NCI-H2107 treated with DMSO at 0.1 percent for 48 hours (cell line): ENCODE measurements at regions not wholly inside any gene's neighbourhood (a gene's known extent, or its start where the extent isn't known, plus 50 kb on each side); places are given as distances from the start of the nearest gene placed in this dataset.

Source experiments
- DNase-seq: peaks from one replicate; lab custom pipeline; 2025; ENCODE audit not compliant: unreplicated experiment; lab: John Stamatoyannopoulos, UW

DNA sequence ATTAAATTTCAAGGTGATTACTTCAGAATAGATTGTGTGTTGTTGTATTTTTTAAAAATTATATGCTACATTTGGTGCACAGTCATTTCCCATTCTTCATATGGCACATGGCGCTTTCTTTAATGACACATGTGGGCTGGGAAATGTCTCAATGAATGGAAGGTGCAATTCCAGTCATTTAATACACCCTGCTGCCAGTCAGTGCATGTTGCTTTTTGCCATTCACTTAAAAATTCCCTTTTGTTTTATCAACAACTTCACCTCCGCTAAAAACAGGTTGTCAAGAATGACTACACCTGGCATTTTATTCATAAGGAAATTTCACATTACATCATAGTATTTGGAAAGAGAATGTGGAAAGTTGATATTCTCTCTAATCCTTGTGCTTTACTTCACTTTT, 716.4 kb upstream of the ADAMTS5 start:
- no peak for DNase-seq

DNA sequence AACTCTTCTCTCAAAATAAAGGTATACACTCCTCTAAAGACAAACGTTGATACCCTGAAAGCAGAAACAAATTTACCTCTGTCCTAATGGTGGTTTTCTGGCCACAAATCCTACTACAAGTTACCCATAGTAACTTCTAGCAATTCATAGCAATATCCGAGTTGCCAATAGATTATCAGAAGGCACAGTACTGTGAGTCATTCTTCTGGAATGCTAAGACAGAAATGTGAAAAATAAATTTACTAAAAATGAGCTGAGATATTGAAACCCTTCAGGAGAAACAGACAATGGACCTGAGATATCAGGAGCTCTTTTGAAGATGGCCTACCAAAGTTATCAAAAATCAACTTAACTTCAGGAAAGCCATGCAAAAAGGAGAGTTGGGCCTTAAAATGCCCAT, 715.0 kb upstream of the ADAMTS5 start:
- DNase-seq, result no peak

DNA sequence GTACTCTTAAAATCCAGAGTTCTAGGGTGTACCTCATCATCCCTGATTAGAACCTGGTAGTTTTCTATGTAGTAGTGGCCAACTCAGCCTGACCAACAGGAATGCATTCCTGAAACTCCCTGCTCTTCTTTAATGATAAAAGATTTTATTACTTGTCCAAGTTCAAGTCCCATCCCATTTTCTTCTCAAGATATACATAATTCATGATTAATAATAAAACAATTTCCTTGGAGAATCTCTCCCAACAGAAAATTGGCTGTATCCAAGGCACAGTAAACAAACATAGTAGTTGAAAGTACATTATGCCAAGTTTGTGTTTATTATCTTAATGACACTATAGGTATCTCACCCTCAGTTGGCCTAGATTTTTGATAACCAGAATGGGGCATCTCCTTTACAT, 714.1 kb upstream of the ADAMTS5 start:
- DNase-seq, result no peak

DNA sequence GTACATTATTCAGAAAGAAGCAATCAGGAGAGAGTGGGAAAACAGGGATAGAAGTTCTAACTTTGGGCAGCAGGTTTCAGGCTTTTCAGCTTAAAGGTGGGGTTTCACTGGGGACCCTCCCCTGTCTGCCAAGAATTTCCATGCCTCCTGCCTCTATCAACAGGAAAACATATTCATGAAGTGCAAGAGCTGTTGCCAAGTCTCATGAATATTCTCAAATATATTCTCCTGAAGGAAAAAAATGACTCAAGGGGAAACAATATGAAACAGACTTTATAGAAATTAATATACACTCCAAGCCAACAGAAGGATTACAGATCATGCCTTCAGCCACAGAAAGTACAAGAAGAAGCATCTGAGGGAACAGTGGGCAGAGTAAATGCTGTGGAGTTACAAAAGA, 713.3 kb upstream of the ADAMTS5 start:
- no peak for DNase-seq

DNA sequence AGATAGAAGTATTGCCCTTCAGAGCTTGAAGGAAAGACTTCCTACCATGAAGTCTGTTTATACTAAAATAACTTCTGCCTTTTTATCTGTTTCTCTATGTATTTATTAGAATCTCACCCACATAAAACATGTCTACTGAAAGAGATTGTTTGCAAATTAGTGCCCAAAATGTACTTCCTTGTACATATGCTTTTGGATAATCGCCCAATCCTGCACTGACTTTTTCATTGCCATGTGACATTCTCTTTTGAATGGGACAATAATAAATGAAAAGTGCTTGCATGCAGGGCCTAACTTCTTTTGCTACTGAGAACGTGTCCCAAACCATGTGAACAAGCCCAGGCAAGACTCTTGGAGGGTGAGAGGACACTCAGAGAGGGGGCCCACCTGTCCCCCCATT, 711.6 kb upstream of the ADAMTS5 start:
- DNase-seq, result no peak

DNA sequence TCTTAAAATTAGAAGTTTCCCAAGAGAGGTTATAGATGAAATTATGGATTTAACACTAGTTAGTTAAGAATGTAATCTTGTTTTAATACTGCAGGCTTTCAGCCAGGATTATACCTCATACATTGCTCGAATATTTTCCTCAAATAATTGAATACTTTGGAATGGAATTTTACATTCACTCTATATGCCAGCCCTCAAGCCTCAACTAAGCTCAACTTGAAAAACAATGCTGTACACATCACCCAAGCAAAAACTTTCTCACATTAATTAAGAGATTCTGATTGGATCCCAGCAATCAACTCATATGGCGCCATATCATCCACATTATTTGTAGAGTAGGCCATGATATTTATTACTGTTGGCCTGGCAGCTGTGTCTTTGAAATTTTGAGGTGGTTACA, 710.7 kb upstream of the ADAMTS5 start:
- no peak for DNase-seq

DNA sequence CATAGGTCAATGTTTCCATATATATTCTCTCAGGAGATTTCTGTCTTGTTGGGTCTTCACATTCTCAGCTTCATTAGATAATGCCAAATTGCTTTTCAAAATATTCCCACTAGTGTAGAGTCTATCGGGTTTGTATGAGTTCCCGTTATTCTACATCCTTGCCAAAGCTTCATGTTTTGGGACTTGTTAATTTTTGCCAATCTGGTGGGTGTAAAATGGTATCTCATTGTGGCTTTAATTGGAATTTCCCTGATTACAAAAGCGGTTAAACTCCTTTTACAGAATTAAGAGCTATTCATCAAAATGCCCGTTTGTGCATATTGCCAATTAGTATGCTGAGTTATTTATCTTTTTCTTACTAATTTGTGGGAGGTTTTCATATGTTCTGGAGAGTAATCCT, 708.4 kb upstream of the ADAMTS5 start:
- no peak for DNase-seq

DNA sequence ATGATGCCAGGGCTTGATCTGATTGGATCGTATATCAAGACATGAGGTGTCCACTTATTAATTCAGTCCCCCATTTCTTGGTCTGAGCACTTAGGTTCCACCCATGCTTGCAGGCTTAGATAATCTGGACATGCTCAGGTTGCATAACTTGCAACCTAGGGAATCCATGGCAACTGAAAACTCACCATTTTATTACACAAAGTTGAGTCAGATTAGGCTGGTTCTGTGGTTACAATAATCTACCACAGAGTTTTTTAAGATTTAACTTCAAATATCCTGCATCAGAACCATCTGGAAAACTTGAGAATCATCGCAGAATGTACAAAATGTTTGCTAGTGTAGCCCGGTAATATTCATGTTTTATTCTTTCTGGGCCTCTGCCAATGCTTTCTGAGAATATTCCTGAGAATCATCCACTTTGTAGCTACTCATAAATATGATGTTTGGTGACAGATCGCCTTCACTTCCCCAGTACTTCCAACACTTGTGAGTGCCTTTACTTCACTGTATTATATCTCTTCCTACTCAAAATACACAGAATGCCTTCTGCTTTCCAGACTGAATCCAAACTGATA, 707.2 kb upstream of the ADAMTS5 start:
- no peak for DNase-seq

DNA sequence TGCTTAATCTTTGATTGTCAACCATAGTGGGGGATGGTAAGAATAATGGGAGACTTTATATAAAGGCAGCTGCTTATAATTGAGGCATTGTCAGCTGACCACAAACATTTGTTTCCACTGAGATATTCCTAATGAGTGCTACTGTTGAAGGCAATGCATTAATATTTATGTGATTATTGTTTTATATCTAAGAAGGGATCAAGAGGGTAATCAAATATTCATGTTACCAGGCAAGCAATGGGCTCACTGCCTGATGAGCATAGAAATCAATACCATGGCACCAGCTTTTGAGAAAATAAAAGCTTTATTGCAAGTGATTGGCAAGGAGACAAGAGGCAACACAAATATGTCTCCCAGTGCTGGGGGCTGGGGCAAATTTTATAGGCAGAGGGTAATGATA, 706.7 kb upstream of the ADAMTS5 start:
- DNase-seq, result no peak

DNA sequence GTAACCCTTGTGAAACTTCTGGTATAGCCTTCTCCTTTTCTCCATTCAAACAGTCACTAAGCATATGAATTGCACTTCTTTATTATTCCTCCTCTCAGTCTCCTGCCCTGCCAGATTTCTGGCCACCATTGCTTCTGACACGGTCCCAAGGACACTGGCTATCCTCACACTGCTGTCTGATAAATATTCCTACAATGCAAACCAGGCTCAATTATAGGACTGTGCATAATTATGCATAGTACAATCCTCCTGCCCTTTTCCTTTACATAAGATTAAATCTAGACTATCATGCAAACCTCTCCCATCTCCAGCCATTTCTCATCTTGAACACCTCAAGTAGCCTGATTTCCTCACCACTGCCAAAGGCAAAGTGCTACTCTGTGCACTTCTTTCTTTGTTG, 704.3 kb upstream of the ADAMTS5 start:
- no peak for DNase-seq

DNA sequence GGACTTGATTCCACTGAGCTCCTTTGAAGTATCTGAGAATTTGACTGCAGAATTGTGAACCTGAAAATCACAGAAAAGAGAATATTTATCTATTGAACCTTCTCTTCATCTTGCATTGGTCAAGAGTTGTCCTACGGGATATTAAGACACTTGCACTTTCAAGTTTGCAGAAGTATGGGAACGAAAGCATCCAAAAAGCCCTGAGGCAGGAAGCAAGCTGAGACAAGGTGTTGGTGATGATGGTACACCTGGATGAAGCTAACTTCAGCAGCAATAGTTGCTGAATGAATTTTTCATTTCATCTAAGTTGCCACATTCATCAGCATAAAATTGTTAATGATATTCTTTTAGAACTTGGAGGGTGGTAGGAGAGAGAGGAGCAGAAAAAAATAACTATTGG, 686.6 kb upstream of the ADAMTS5 start:
- no peak for DNase-seq

DNA sequence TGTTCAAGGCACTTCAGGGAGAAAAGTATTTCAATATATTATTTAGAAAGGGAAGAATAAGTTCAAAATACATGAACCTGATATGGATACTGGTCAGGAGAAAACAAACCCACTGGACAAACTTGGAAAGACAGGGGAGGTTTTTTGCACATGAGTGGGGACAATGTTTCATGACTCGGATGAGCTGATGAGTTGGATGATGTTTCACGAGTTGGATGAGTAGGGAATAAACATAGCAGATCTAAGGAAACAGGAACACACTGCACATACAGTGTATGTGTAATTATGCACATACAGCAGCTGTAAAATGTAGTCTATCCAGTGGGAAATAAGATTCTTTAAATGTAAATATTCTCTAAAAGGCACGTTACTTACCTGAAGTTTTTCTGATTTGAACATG, 682.9 kb upstream of the ADAMTS5 start:
- no peak for DNase-seq

DNA sequence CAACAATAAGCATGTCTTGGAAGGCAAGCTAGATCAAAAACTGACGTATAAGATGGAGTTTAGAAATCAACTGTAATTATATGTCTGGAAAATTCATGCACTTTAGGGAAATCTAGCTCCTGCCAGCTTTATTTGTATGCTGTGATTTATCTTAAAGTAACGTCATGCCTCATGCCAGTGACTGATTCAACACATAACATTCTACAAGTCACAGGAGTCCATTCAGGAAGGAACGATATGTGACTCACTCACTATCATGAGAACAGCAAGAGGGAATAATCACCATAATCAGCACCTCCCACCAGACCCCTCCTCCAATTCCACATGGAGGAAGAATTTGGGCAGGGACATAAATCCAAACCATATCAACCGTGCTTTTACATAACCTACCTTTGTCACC, 682.4 kb upstream of the ADAMTS5 start:
- no peak for DNase-seq

DNA sequence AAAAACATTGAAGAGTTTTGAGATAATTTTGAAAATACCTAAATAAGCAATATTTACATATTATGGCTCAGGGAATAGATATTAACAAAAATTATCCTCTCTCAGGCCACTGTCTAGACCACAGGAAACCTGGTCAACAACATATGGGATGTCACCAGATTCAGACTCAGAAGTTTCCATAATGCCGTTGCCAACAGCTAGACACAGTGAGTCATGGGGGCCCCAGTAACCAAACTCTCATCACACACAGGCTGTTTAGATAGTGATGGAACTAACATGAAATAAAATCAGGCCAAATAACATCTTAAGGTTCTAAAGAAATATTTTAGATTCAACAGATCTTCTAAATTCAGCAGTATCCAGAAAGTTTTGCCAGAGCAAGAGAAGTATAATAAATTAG, 681.7 kb upstream of the ADAMTS5 start:
- no peak for DNase-seq

DNA sequence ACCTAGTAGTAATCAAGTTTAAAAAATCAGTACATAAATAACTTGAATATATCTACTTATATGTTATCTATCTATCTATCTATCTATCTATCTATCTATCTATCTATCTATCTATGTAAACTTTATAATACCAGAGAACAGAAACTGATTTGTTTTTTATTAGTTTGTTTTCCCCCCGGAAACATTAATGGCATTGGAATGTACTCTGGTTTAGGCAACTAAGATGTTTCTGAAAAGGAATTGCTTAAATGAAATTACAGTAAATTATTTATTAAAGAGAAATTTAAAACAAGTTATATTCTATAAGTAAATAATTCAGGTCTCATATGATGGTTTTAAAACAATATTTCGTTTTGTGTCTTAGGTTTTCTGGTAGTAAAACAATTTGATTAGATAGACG, 681.0 kb upstream of the ADAMTS5 start:
- no peak for DNase-seq

DNA sequence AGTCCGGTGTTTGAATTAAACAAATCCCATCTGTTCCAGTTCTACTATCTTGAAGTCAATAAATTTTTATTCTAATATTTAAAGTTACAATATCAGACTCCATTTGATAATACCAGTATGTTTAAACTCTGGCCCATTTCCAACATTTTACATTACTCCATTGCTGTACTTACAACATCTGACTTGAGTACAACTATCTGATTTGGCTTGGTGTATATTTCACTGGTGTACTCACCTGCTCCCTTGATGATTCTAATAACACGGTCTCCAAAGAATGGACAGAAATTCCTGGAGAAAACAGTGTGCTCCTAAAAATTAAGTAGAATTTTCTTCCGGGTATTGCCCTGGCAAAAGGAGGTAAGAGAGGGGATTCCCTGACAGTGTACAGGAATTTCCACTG, 680.5 kb upstream of the ADAMTS5 start:
- DNase-seq, result no peak

DNA sequence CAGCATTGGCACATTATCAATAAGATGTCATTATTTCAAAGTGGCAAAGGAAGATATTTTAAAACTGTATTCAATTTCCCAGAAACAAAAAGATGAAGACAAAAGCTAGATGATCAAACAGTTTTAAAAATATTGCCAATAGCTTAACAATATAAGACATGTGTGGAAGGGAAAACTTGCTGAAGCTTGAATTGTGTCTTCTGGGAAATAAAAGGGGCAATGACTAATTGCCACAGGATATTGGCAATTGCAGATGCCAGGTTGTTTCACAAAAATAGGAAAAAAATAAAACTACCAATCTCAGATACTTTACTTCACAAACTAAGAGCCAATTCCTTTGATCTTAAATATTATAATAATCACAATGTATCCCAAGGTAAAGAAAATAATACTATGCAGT, 679.8 kb upstream of the ADAMTS5 start:
- no peak for DNase-seq

DNA sequence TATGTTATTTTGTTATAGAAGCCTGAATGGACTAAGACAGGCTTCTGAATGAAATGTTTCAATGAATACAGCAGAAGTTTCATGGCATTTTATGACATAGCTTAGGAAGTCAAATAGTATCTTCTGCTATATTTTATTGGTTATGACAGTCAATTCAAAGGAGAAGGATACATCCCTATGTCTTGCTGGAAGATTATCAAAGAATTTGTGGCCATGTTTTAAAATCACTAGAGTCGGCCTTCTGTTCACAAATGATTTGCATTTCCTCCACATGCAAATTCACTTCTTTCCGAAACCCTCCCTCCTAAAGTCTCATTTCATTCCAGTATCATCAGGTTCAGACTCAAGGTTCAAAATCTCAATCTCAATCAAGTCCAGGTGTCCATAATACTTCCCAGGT, 679.2 kb upstream of the ADAMTS5 start:
- DNase-seq, result no peak

DNA sequence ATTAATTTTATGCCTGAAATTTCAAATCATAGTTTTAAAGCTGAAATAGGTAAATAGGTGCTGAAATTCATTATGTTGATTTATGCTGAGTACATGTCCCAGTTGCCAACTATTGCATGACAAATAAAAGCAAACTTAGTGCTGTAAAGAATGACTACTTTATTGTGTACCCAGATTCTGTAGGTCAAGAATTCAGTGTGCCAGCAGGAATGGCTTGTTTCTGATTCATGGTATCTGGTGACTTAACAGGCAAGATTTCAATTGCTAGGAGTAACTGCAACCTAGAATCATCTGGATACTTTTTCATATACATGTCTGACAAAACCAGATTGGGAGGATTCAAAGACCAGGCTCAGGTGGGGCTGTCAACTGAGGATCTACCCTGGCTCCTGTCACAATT, 678.4 kb upstream of the ADAMTS5 start:
- no peak for DNase-seq

DNA sequence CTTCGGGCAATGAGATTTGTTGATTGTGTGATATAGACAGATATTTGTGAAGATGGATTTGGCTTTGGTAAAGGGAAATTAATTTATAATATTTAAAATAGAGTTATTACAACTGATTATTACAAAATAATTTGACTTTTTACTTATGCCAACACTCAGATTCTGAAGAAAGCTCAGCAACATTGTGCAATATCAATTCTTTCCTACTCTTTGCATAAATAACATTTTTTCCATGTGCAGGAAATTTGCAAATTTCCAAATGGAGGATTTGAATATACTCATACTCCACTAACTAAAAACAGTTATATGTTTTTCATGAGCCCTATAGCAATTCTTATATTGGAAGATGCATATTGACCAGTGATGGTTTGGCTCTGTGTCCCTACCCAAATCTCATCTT, 676.4 kb upstream of the ADAMTS5 start:
- DNase-seq, result no peak

DNA sequence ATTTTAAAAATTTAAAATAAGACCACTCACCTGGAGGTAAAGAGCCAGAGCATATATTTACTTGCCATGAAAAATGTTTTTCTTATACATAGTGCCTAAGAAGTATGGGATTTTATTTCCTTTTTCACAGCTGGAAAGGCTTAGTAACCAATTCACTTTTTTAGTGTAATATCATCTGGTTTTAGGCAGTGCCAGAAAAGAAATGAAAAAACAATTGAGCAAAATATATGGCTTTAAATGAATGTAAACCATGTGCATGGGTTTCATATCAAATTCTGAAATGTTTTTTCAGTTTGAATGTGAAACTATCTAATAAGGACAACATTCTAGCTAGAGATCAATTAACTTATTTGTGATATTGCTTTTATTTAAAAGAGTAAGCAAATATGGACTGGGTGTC, 672.4 kb upstream of the ADAMTS5 start:
- no peak for DNase-seq

DNA sequence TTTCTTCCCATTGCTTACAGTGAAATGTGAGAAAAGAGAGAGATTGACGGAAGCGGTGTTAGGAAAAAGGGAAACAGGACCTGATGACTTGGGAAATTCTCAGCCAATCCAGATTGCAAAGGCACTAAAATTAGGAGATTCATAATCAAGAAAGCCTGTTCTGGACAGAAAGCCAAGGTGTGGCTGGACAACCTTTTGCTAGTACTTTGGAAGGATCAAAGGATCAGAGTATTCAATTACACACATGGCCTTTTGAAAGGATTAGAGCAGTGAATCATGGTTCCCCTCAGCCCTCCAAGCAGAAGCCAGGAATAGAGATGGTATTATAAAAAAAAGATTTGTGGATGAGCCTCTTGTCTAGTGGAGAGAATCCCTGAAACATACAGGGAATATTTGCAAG, 669.8 kb upstream of the ADAMTS5 start:
- DNase-seq, result no peak

DNA sequence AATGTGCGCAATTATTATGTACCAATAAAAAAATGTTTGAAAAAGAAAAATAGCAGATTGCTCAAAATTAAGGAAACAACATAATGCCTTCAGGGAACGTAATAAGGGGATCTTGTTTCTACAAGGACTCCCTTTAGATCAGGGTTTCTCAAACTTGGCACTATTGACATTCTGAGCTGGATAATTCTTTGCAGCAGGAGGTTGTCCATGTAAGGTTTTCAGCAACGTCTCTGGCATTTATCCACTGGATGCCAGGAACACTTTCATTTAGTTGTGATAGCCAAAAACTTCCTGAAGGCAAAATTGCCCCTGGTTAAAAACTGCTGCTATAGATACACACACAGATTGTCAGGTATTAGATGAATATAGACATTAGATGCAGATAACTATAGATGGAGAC, 666.7 kb upstream of the ADAMTS5 start:
- DNase-seq, result no peak

DNA sequence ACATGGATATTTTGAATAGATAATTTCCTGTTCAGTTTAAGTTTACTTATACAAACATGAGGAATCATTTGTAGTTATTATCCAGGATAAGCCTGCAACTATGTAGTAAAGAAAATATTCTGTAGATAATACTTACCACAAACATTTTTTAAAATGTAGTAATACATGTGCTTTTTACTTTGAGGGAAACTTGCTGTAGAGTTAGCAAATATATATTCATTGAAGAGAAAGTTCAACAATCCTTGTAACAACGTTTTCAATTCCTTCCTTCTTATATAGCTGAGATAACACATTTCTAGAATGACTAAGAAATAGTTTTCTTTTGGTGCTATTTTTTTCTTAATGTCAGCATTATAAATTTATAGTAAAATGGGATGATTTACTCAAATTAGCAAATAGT, 664.6 kb upstream of the ADAMTS5 start:
- no peak for DNase-seq
